ENCODE measurements at regions not wholly inside any gene's neighbourhood (a gene's known extent, or its start where the extent isn't known, plus 50 kb on each side); places are given as distances from the start of the nearest gene placed in this dataset.
"Not testable (repeated sequence)": the region's sequence is repeated elsewhere in the genome, so short reads cannot be mapped to it uniquely, and the experiment has no call there.

DNA sequence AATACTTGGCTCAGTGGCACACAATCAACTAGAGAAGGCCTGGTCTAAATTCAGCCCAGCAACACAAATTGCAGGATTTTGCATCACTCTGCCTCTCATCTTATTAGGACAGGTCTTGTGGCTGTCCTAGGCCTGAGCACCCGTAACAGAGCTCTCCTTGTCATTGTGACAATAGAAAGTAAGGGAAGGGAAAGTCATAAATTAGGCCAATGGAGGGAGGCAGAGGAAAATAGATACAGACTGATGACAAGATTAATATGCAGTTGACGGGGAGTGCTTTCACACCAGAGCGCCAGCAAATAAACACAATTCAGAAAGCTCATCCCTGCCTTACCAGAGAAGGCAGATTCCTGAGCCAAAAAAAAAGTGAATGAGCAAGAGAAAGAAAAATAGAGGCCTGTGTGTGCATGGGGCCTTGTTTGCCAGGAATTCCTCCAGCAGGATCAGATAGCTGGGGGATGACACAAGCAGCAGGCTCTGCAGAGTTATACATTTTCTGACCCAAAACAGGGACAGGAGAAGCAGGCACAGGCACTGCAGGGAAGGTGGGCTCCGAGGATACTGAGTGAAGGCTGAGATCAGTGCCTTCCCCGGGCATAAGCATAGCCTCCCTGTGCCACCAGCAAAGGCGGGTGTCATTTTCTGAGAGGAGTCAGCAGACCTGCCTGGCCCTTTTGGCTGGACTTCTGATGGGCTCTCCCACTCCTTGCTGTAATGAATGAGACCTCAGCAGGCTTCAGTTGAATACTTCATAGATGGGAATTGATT lies 110.0 kb upstream of the SPAG17 start:
- peaks cover 12% of the 10 kb centered on the region for H3K4me1 ChIP-seq (ENCODE audit: control insufficient read depth, insufficient read depth, low read length)
- DNase-seq (ENCODE audit: low read depth), result no peak

GRCh38 chr1:118291661-118292060 lies 106.6 kb upstream of the SPAG17 start:
- Histone ChIP-seq H3K9ac (ENCODE audit: low read length) (no peak overlapping the region), H3K27me3 (replicated peaks; ENCODE audit: control insufficient read depth, insufficient read depth, low read length) (no peaks in the 10 kb centered on the region), H3K9me3 (ENCODE audit: control insufficient read depth, low read length) (no peaks in the 10 kb centered on the region), H3K36me3 (ENCODE audit: control insufficient read depth, insufficient read depth, low read length, severe bottlenecking) (no peaks in the 10 kb centered on the region), H3K4me3 (ENCODE audit: low read length) (no peak overlapping the region), H3K4me1 (ENCODE audit: control insufficient read depth, insufficient read depth, low read length) (peaks cover 12% of the 10 kb centered on the region)
- no peak for DNase-seq (ENCODE audit: low read depth)

More for the DNA sequence above, 110.0 kb upstream of the SPAG17 start:
- H3K9me3 ChIP-seq (ENCODE audit: control insufficient read depth, low read length), result no peaks in the 10 kb centered on the region
- H3K36me3 ChIP-seq (ENCODE audit: control insufficient read depth, insufficient read depth, low read length, severe bottlenecking), result no peaks in the 10 kb centered on the region
- H3K27me3 ChIP-seq (replicated peaks; ENCODE audit: control insufficient read depth, insufficient read depth, low read length), result no peaks in the 10 kb centered on the region
- H3K4me3 ChIP-seq (ENCODE audit: low read length), result no peak overlapping the region
- H3K9ac ChIP-seq (ENCODE audit: low read length), result peak overlapping the region; percentile 8

DNA sequence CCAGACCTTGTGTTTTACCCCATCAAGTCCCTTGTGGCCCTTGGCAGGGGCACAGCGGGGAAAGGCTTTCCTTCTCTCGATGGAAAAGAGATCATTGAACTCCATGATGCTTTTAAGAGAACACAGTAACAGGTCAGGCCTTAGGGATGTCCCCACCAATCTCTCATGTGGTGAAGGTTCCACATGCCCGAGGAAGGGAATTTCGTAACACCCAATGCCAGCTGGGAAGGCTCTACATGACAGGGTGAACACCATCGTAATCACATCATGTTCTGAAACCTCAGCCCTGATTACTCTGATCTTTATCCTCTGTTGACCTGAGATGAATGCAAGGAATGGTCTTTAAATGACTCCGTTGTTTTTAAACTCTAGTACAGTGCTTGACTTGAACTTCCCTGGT lies 105.5 kb upstream of the SPAG17 start:
- no peaks in the 10 kb centered on the region for H3K9me3 ChIP-seq (ENCODE audit: control insufficient read depth, low read length)
- no peaks in the 10 kb centered on the region for H3K36me3 ChIP-seq (ENCODE audit: control insufficient read depth, insufficient read depth, low read length, severe bottlenecking)
- no peak for DNase-seq (ENCODE audit: low read depth)
- no peak overlapping the region for H3K9ac ChIP-seq (ENCODE audit: low read length)
- H3K4me1 ChIP-seq (ENCODE audit: control insufficient read depth, insufficient read depth, low read length), result peaks cover 11% of the 10 kb centered on the region
- no peaks in the 10 kb centered on the region for H3K27me3 ChIP-seq (replicated peaks; ENCODE audit: control insufficient read depth, insufficient read depth, low read length)
- no peak overlapping the region for H3K4me3 ChIP-seq (ENCODE audit: low read length)

DNA sequence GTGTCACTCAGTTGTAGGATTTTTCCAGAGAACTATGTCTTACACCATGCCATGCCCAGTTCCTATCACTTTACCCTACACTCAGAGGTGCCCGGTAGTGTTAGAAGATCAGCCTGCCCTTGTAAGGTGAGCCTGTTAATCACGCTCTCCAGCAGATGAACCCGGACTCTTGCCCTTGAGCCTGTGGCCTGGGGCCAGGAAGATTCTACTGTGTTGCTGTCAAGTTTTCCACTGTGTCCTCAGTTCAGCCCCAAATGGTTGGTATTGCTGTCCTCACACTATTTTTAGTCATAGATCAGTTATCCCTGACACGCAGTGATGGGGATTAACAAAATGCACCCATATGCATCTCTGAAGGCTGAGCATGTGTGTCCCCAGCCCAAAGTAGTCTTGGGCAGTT lies 105.0 kb upstream of the SPAG17 start:
- no peaks in the 10 kb centered on the region for H3K36me3 ChIP-seq (ENCODE audit: control insufficient read depth, insufficient read depth, low read length, severe bottlenecking)
- DNase-seq (ENCODE audit: low read depth), result no peak
- no peak overlapping the region for H3K4me3 ChIP-seq (ENCODE audit: low read length)
- no peaks in the 10 kb centered on the region for H3K27me3 ChIP-seq (replicated peaks; ENCODE audit: control insufficient read depth, insufficient read depth, low read length)
- no peak overlapping the region for H3K9ac ChIP-seq (ENCODE audit: low read length)
- H3K4me1 ChIP-seq (ENCODE audit: control insufficient read depth, insufficient read depth, low read length), result peaks cover 6% of the 10 kb centered on the region
- H3K9me3 ChIP-seq (ENCODE audit: control insufficient read depth, low read length), result no peaks in the 10 kb centered on the region

DNA sequence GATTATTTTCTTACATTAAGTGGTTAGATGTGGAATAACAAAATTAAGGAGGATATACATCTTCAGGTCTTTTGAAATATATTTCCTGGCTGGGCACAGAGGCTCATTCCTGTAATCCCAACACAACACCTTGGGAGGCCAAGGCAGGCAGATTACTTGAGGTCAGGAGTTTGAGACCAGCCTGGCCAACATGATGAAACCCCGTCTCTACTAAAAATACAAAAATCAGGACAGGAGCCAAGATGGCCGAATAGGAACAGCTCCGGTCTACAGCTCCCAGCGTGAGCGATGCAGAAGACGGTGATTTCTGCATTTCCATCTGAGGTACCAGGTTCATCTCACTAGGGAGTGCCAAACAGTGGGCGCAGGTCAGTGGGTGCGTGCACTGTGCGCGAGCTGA lies 95.6 kb upstream of the SPAG17 start:
- not testable (repeated sequence) for H3K36me3 ChIP-seq (ENCODE audit: control insufficient read depth, insufficient read depth, low read length, severe bottlenecking); H3K9me3 ChIP-seq (ENCODE audit: control insufficient read depth, low read length); H3K27me3 ChIP-seq (replicated peaks; ENCODE audit: control insufficient read depth, insufficient read depth, low read length); DNase-seq (ENCODE audit: low read depth); H3K4me1 ChIP-seq (ENCODE audit: control insufficient read depth, insufficient read depth, low read length); H3K9ac ChIP-seq (ENCODE audit: low read length); H3K4me3 ChIP-seq (ENCODE audit: low read length)

GRCh38 chr1:118275472-118276115 lies 90.6 kb upstream of the SPAG17 start:
- Histone ChIP-seq H3K9me3 (ENCODE audit: control insufficient read depth, low read length) (peaks cover 5% of the 10 kb centered on the region), H3K4me1 (ENCODE audit: control insufficient read depth, insufficient read depth, low read length) (no peaks in the 10 kb centered on the region), H3K9ac (ENCODE audit: low read length) (no peak overlapping the region), H3K4me3 (ENCODE audit: low read length) (no peak overlapping the region), H3K27me3 (replicated peaks; ENCODE audit: control insufficient read depth, insufficient read depth, low read length) (no peaks in the 10 kb centered on the region), H3K36me3 (ENCODE audit: control insufficient read depth, insufficient read depth, low read length, severe bottlenecking) (no peaks in the 10 kb centered on the region)
- DNase-seq (ENCODE audit: low read depth), result no peak

DNA sequence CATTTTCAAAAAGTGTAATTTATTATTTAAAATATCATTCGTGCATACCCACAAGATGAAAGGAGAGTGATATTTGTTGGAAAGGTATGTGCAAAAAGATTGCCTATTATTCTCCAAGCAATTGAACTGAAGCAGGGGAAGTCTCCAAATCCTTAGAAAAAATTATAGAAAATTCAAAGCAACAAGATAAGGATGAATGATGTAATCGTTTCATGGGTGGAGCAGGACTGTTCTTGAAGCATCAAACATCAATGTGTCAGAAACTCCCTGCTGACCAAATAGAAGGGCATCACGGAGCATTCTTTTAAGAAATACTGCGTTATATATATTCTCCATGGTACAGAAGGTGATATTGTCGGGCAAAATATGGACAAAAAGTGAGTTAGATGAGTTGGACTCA lies 87.9 kb upstream of the SPAG17 start:
- no peak for DNase-seq (ENCODE audit: low read depth)
- Histone ChIP-seq H3K27me3 (replicated peaks; ENCODE audit: control insufficient read depth, insufficient read depth, low read length) (no peaks in the 10 kb centered on the region), H3K36me3 (ENCODE audit: control insufficient read depth, insufficient read depth, low read length, severe bottlenecking) (no peaks in the 10 kb centered on the region), H3K4me3 (ENCODE audit: low read length) (no peak overlapping the region), H3K9ac (ENCODE audit: low read length) (no peak overlapping the region), H3K9me3 (ENCODE audit: control insufficient read depth, low read length) (peaks cover 5% of the 10 kb centered on the region), H3K4me1 (ENCODE audit: control insufficient read depth, insufficient read depth, low read length) (no peaks in the 10 kb centered on the region)

DNA sequence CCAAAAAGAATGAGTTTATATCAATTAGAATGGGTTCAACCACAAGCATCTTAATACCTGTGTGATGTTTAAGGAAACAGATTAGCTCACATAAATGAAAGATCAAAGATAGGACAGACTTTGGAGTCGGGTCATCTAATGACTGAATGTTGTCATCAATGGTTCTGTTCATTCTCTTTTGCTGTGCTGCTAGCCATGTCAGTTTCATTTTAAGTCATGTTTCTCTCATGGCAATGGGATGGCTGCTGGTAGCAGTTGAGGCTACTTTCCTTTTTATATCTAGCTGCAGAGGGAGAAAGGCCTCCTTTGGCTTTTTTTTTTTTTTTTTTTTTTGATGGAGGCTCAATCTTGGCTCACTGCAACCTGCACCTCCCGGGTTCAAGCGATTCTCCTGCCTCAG lies 86.9 kb upstream of the SPAG17 start:
- no peaks in the 10 kb centered on the region for H3K36me3 ChIP-seq (ENCODE audit: control insufficient read depth, insufficient read depth, low read length, severe bottlenecking)

DNA sequence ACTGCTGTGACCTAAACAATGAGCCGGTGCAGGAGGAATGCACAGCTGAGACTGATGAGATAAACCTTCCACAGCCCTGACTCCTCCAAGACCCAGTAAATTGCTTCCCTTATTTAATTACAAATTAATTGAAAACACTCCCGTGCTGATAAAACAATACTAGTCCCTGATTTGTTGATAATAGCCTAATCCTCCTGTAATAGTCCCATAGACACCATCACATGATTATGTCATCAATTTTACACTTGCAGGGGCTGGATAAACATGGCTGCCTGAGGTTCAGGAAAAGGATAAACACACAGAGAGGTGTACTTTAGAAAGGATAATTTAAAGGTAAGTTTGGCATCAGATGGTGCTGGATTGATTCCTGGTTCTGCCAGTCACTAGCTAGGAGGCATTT lies 84.6 kb upstream of the SPAG17 start:
- DNase-seq (ENCODE audit: low read depth), result no peak
- Histone ChIP-seq H3K9ac (ENCODE audit: low read length) (no peak overlapping the region), H3K4me1 (ENCODE audit: control insufficient read depth, insufficient read depth, low read length) (no peaks in the 10 kb centered on the region)

More for the DNA sequence above, 86.9 kb upstream of the SPAG17 start:
- no peak overlapping the region for H3K4me3 ChIP-seq (ENCODE audit: low read length)
- H3K9me3 ChIP-seq (ENCODE audit: control insufficient read depth, low read length), result no peaks in the 10 kb centered on the region
- no peaks in the 10 kb centered on the region for H3K4me1 ChIP-seq (ENCODE audit: control insufficient read depth, insufficient read depth, low read length)
- no peak for DNase-seq (ENCODE audit: low read depth)
- H3K9ac ChIP-seq (ENCODE audit: low read length), result no peak overlapping the region
- H3K27me3 ChIP-seq (replicated peaks; ENCODE audit: control insufficient read depth, insufficient read depth, low read length), result no peaks in the 10 kb centered on the region

GRCh38 chr1:118266436-118266835 lies 81.4 kb upstream of the SPAG17 start:
- DNase-seq (ENCODE audit: low read depth), result no peak
- no peaks in the 10 kb centered on the region for H3K27me3 ChIP-seq (replicated peaks; ENCODE audit: control insufficient read depth, insufficient read depth, low read length)
- peaks cover 3% of the 10 kb centered on the region for H3K9me3 ChIP-seq (ENCODE audit: control insufficient read depth, low read length)
- no peak overlapping the region for H3K9ac ChIP-seq (ENCODE audit: low read length)
- H3K4me1 ChIP-seq (ENCODE audit: control insufficient read depth, insufficient read depth, low read length), result no peaks in the 10 kb centered on the region
- no peak overlapping the region for H3K4me3 ChIP-seq (ENCODE audit: low read length)
- H3K36me3 ChIP-seq (ENCODE audit: control insufficient read depth, insufficient read depth, low read length, severe bottlenecking), result no peaks in the 10 kb centered on the region

More for the DNA sequence above, 84.6 kb upstream of the SPAG17 start:
- Histone ChIP-seq H3K4me3 (ENCODE audit: low read length) (no peak overlapping the region), H3K36me3 (ENCODE audit: control insufficient read depth, insufficient read depth, low read length, severe bottlenecking) (no peaks in the 10 kb centered on the region), H3K27me3 (replicated peaks; ENCODE audit: control insufficient read depth, insufficient read depth, low read length) (no peaks in the 10 kb centered on the region), H3K9me3 (ENCODE audit: control insufficient read depth, low read length) (peaks cover under 1% of the 10 kb centered on the region)

DNA sequence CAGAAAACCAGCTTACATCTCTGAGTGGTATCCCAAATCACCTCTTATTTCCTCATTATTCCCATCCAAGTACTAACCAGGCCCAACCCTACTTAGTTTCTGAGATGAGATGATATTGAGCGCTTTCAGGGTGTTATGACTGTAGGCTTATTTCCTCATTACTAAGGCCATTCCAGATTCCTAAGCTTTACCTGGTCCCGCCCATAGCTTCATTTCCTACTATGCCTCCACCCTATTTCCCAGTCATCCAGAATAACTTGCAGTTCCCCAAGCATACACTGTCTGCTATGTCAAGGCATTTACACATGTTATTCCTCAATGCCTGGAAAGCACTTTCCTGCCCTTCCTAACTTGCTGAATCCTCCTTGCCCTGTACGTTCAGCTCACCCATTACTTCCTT lies 79.3 kb upstream of the SPAG17 start:
- H3K9me3 ChIP-seq (ENCODE audit: control insufficient read depth, low read length), result peaks cover 6% of the 10 kb centered on the region
- peaks cover 3% of the 10 kb centered on the region for H3K27me3 ChIP-seq (replicated peaks; ENCODE audit: control insufficient read depth, insufficient read depth, low read length)
- H3K9ac ChIP-seq (ENCODE audit: low read length), result no peak overlapping the region
- no peaks in the 10 kb centered on the region for H3K36me3 ChIP-seq (ENCODE audit: control insufficient read depth, insufficient read depth, low read length, severe bottlenecking)
- no peak overlapping the region for H3K4me3 ChIP-seq (ENCODE audit: low read length)
- no peak for DNase-seq (ENCODE audit: low read depth)
- no peaks in the 10 kb centered on the region for H3K4me1 ChIP-seq (ENCODE audit: control insufficient read depth, insufficient read depth, low read length)
